H9 (cell line): ENCODE measurements at regions not wholly inside any gene's neighbourhood (a gene's known extent, or its start where the extent isn't known, plus 50 kb on each side); places are given as distances from the start of the nearest gene placed in this dataset.

Experiments
- DNase-seq: peaks from one replicate; pipeline ENCODE4 v3.0.0-alpha.2; 2017
- H2AFZ ChIP-seq: one replicate; pipeline ENCODE4 v1.6.1; 2013; ENCODE audit warnings: mild to moderate bottlenecking, low read length, control low read depth, moderate library complexity
- H2AK5ac ChIP-seq: 2 replicates; pipeline ENCODE4 v1.6.1; 2013; ENCODE audit warnings: low read length, control low read depth, mixed read lengths; ENCODE audit not compliant: insufficient read length
- H2BK120ac ChIP-seq: one replicate; pipeline ENCODE4 v1.6.1; 2013; ENCODE audit warnings: low read depth, mild to moderate bottlenecking, low read length, control low read depth, inconsistent platforms; ENCODE audit not compliant: poor library complexity, severe bottlenecking
- H2BK12ac ChIP-seq: 2 replicates; pipeline ENCODE4 v1.6.1; 2013; ENCODE audit warnings: low read length, control low read depth, mixed read lengths, low read depth; ENCODE audit not compliant: insufficient read length
- H2BK15ac ChIP-seq: 2 replicates; pipeline ENCODE4 v1.6.1; 2013; ENCODE audit warnings: low read depth, low read length, control low read depth
- H2BK20ac ChIP-seq: one replicate; pipeline ENCODE4 v1.6.1; 2013; ENCODE audit warnings: low read depth, mild to moderate bottlenecking, low read length, control low read depth, inconsistent platforms; ENCODE audit not compliant: poor library complexity, severe bottlenecking
- H2BK5ac ChIP-seq: 2 replicates; pipeline ENCODE4 v1.6.1; 2013; ENCODE audit warnings: low read length, control low read depth, mixed read lengths; ENCODE audit not compliant: insufficient read length
- H3K14ac ChIP-seq: 2 replicates; pipeline ENCODE4 v1.6.1; 2013; ENCODE audit warnings: low read length, control low read depth; ENCODE audit not compliant: insufficient read depth
- H3K18ac ChIP-seq: 2 replicates; pipeline ENCODE4 v1.6.1; 2013; ENCODE audit warnings: low read depth, mild to moderate bottlenecking, mixed read lengths, low read length, control low read depth; ENCODE audit not compliant: insufficient read length
- H3K23ac ChIP-seq: 2 replicates; pipeline ENCODE4 v1.6.1; 2013; ENCODE audit warnings: low read length, control low read depth, mixed read lengths, low read depth; ENCODE audit not compliant: insufficient read length
- H3K23me2 ChIP-seq: 2 replicates; pipeline ENCODE4 v1.6.1; 2013; ENCODE audit warnings: low read depth, mild to moderate bottlenecking, mixed read lengths, low read length, control low read depth; ENCODE audit not compliant: insufficient read length, poor library complexity, severe bottlenecking
- H3K27ac ChIP-seq: 2 replicates; pipeline ENCODE4 v1.5.1; 2013; ENCODE audit warnings: low read length, control low read depth, mixed read lengths, low read depth; ENCODE audit not compliant: insufficient read length
- H3K27me3 ChIP-seq: 2 replicates; pipeline ENCODE4 v1.6.1; 2013; ENCODE audit warnings: low read length, control low read depth, inconsistent platforms; ENCODE audit not compliant: insufficient read depth
- H3K4ac ChIP-seq: 2 replicates; pipeline ENCODE4 v1.6.1; 2013; ENCODE audit warnings: low read depth, mild to moderate bottlenecking, control low read depth, inconsistent platforms, low read length, moderate library complexity
- H3K4me1 ChIP-seq: 2 replicates; pipeline ENCODE4 v1.6.1; 2013; ENCODE audit warnings: low read length, control low read depth, inconsistent platforms; ENCODE audit not compliant: insufficient read depth
- H3K4me2 ChIP-seq: 2 replicates; pipeline ENCODE4 v1.6.1; 2013; ENCODE audit warnings: low read length, control low read depth, mixed read lengths; ENCODE audit not compliant: insufficient read length, insufficient read depth
- H3K56ac ChIP-seq: 2 replicates; pipeline ENCODE4 v1.6.1; 2013; ENCODE audit warnings: low read depth, mild to moderate bottlenecking, mixed read lengths, low read length, control low read depth; ENCODE audit not compliant: insufficient read length
- H3K79me1 ChIP-seq: 2 replicates; pipeline ENCODE4 v1.6.1; 2013; ENCODE audit warnings: low read depth, mild to moderate bottlenecking, moderate library complexity, low read length, control low read depth, inconsistent platforms; ENCODE audit not compliant: insufficient read depth, poor library complexity, severe bottlenecking
- H3K79me2 ChIP-seq: 2 replicates; pipeline ENCODE4 v1.6.1; 2013; ENCODE audit warnings: low read length, control low read depth, inconsistent platforms; ENCODE audit not compliant: insufficient read depth
- H3K9ac ChIP-seq: 2 replicates; pipeline ENCODE4 v1.6.1; 2013; ENCODE audit warnings: low read length, control low read depth, mixed read lengths; ENCODE audit not compliant: insufficient read length; ENCODE audit errors: extremely low read depth
- H3K9me3 ChIP-seq: one replicate; pipeline ENCODE4 v1.6.1; 2013; ENCODE audit warnings: low read depth, low read length, inconsistent platforms; ENCODE audit not compliant: control insufficient read depth
- H3T11ph ChIP-seq: one replicate; pipeline ENCODE4 v1.6.1; 2013; ENCODE audit warnings: mild to moderate bottlenecking, low read length, control low read depth, inconsistent platforms
- H4K20me1 ChIP-seq: one replicate; pipeline ENCODE4 v1.6.1; 2013; ENCODE audit not compliant: control insufficient read depth, insufficient read length, insufficient read depth
- H4K5ac ChIP-seq: 2 replicates; pipeline ENCODE4 v1.6.1; 2013; ENCODE audit warnings: low read depth, mild to moderate bottlenecking, mixed read lengths, low read length, control low read depth; ENCODE audit not compliant: insufficient read length
- H4K8ac ChIP-seq: replicated peaks from 2 replicates; pipeline ENCODE4 v1.6.1; 2013; ENCODE audit warnings: low read length, control low read depth, mixed read lengths, low read depth; ENCODE audit not compliant: insufficient read length
- H4K91ac ChIP-seq: 2 replicates; pipeline ENCODE4 v1.6.1; 2013; ENCODE audit warnings: low read depth, mild to moderate bottlenecking, moderate library complexity, mixed read lengths, low read length, control low read depth; ENCODE audit not compliant: insufficient read length
- H3K27ac Mint-ChIP-seq, 3 experiments: 2 replicates in 2 of 3; 3 replicates in 1 of 3; pipeline ENCODE4 v1.8.0; 2020 to 2021; ENCODE audit warnings: mixed read lengths in 3 of 3, mild to moderate bottlenecking in 1 of 3, moderate library complexity in 1 of 3
- H3K27me3 Mint-ChIP-seq: 2 replicates; pipeline ENCODE4 v1.8.0; 2021; ENCODE audit warnings: low read depth, mild to moderate bottlenecking, moderate library complexity, mixed read lengths
- H3K36me3 Mint-ChIP-seq, 3 experiments: 2 replicates in 2 of 3; 3 replicates in 1 of 3; pipeline ENCODE4 v1.8.0; 2020 to 2021; ENCODE audit warnings: low read depth in 3 of 3, mixed read lengths in 3 of 3; ENCODE audit not compliant: insufficient read depth in 1 of 3
- H3K4me1 Mint-ChIP-seq, 2 experiments: 2 replicates each; pipeline ENCODE4 v1.8.0; 2020; ENCODE audit warnings: mixed read lengths in 2 of 2
- H3K4me3 Mint-ChIP-seq, 2 experiments: 2 replicates in 1 of 2; 3 replicates in 1 of 2; pipeline ENCODE4 v1.8.0; 2020 to 2021; ENCODE audit warnings: mild to moderate bottlenecking in 2 of 2, mixed read lengths in 2 of 2, moderate library complexity in 1 of 2
- H3K9me3 Mint-ChIP-seq, 2 experiments: 2 replicates in 1 of 2; 3 replicates in 1 of 2; pipeline ENCODE4 v1.8.0; 2020; ENCODE audit warnings: mild to moderate bottlenecking in 2 of 2, mixed read lengths in 2 of 2, moderate library complexity in 1 of 2
- CTCF ChIP-seq: fragments of 200-600 bp; sonication (generic); conservative IDR thresholded peaks from 3 replicates; pipeline ENCODE4 v1.8.0; 2021; ENCODE audit warnings: antibody characterized with exemption, mild to moderate bottlenecking
- WGBS: extraction: QIAGEN DNeasy Blood & Tissue Kit; methylation state at CpG from one replicate; pipeline ENCODE4 v1.1.7; 2013; ENCODE audit warnings: missing lambda C conversion rate, low lambda C conversion rate, mixed read lengths; ENCODE audit not compliant: insufficient read length; ENCODE audit errors: extremely low coverage; 5-methylcytosine and 5-hydroxymethylcytosine counted together

GRCh38 chr6:141675957-141676356 lies 456.8 kb upstream of the GJE1 start:
- no peaks in the 10 kb centered on the region for H3K4me1 Mint-ChIP-seq

More at GRCh38 chr6:141675957-141676356, 456.8 kb upstream of the GJE1 start:
- no peaks in the 10 kb centered on the region for H3K79me2 ChIP-seq
- no peak overlapping the region for H2BK5ac ChIP-seq
- no peak overlapping the region for H3K56ac ChIP-seq
- no peaks in the 10 kb centered on the region for H3K79me1 ChIP-seq
- Mint-ChIP-seq H3K27me3 (no peaks in the 10 kb centered on the region), H3K27ac (no peak overlapping the region), H3K9me3 (0 out of 5 replicates have a peak, but pooled peaks cover 0 to 2% of the 10 kb centered on the region in 2 experiments), H3K4me3 (no peak overlapping the region), H3K36me3 (peaks cover 0 to 1% (median 0%) of the 10 kb centered on the region in 3 experiments; a peak in 1 of 7 replicates)
- H4K5ac ChIP-seq = no peak overlapping the region
- no peak overlapping the region for H2BK12ac ChIP-seq
- no peak overlapping the region for H2BK15ac ChIP-seq
- no peaks in the 10 kb centered on the region for H3K27me3 ChIP-seq
- no peak overlapping the region for H2BK120ac ChIP-seq
- H3K23me2 ChIP-seq = no peaks in the 10 kb centered on the region
- H4K91ac ChIP-seq = no peak overlapping the region
- no peak overlapping the region for H3K27ac ChIP-seq
- no peak overlapping the region for H3K23ac ChIP-seq
- no peak overlapping the region for H3K18ac ChIP-seq
- H3K4me2 ChIP-seq = no peak overlapping the region
- H4K8ac ChIP-seq = no peak overlapping the region
- no peaks in the 10 kb centered on the region for H3K4me1 ChIP-seq
- H2AK5ac ChIP-seq = no peak overlapping the region
- H2AFZ ChIP-seq = no peak overlapping the region
- no peak overlapping the region for H3T11ph ChIP-seq
- no peak for DNase-seq
- no peaks in the 10 kb centered on the region for H4K20me1 ChIP-seq
- no CpG with 5 or more reads among the region's 1 CpG for WGBS
- no peak for TF ChIP-seq CTCF
- no peak overlapping the region for H3K9ac ChIP-seq
- H2BK20ac ChIP-seq = no peak overlapping the region
- no peaks in the 10 kb centered on the region for H3K9me3 ChIP-seq
- no peak overlapping the region for H3K4ac ChIP-seq
- H3K14ac ChIP-seq = no peak overlapping the region
